Activated T-helper 1 cell treated with anti-CD3 and anti-CD28 coated beads, Interleukin-12 subunit alpha, Interleukin-12 subunit beta, Interleukin-2, Interleukin-4 antibody, amounts not matched to agents 30 ng/mL and 10 ng/mL and 1 ng/mL, durations not matched to agents 14 hours and 24 hours and 36 hours (primary cell): ENCODE measurements at regions not wholly inside any gene's neighbourhood (a gene's known extent, or its start where the extent isn't known, plus 50 kb on each side); places are given as distances from the start of the nearest gene placed in this dataset.

Experiments
- DNase-seq: peaks from one replicate; pipeline ENCODE4 v3.0.0; 2021; ENCODE audit warnings: low spot score
- H3K27ac Mint-ChIP-seq: one replicate; pipeline ENCODE4 v1.8.0; 2021; ENCODE audit warnings: mild to moderate bottlenecking, mixed read lengths
- H3K27me3 Mint-ChIP-seq: one replicate; pipeline ENCODE4 v1.8.0; 2022; ENCODE audit warnings: mild to moderate bottlenecking, moderate library complexity, mixed read lengths; ENCODE audit not compliant: insufficient read depth
- H3K36me3 Mint-ChIP-seq: one replicate; pipeline ENCODE4 v1.8.0; 2021; ENCODE audit warnings: low read depth, mixed read lengths
- H3K4me1 Mint-ChIP-seq: one replicate; pipeline ENCODE4 v1.8.0; 2021; ENCODE audit warnings: low read depth, mixed read lengths
- H3K4me3 Mint-ChIP-seq: one replicate; pipeline ENCODE4 v1.8.0; 2021; ENCODE audit warnings: mild to moderate bottlenecking, moderate library complexity, mixed read lengths
- H3K9me3 Mint-ChIP-seq: one replicate; pipeline ENCODE4 v1.8.0; 2021; ENCODE audit warnings: mixed read lengths
- intact Hi-C: fragments of 100-400 bp; cut with micrococcal nuclease; formaldehyde crosslinking; loops from one replicate; pipeline ENCODE4 v1.15.1; 2024

- no peaks in the 10 kb centered on the region for H3K36me3 Mint-ChIP-seq
- DNase-seq, result no peak
- no peaks in the 10 kb centered on the region for H3K4me1 Mint-ChIP-seq
- no peak overlapping the region for H3K4me3 Mint-ChIP-seq
- H3K27ac Mint-ChIP-seq, result no peak overlapping the region
- H3K9me3 Mint-ChIP-seq, result no peaks in the 10 kb centered on the region
- intact Hi-C loops, result no loop called here
- peaks cover 47% of the 10 kb centered on the region for H3K27me3 Mint-ChIP-seq
Observed at GRCh38 chr10:4371691-4372295, 454.2 kb upstream of the AKR1E2 start.

DNA sequence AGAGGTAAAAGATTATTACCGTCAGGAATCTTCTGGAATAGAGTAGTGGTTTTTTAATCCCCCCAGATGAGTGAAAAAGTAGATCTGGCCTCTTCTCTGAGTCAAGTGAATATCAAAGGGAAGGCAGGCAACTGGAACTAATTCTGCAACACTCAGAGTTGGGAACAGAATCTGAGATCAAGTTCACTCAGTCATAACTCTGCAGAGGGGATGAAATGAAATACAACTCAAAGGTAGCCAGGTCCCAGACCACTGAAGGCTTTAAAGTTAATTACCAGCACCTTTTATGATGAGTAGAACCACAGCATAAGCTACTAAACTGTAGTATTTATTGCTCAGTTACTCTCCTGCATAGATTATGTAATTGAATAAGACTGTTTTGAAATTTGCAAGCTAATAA lies 455.6 kb upstream of the AKR1E2 start:
- no peak for DNase-seq
- no peaks in the 10 kb centered on the region for H3K4me1 Mint-ChIP-seq
- H3K4me3 Mint-ChIP-seq, result no peak overlapping the region
- H3K36me3 Mint-ChIP-seq, result no peaks in the 10 kb centered on the region
- intact Hi-C loops, result no loop called here
- peaks cover 42% of the 10 kb centered on the region for H3K27me3 Mint-ChIP-seq
- no peak overlapping the region for H3K27ac Mint-ChIP-seq
- no peaks in the 10 kb centered on the region for H3K9me3 Mint-ChIP-seq

DNA sequence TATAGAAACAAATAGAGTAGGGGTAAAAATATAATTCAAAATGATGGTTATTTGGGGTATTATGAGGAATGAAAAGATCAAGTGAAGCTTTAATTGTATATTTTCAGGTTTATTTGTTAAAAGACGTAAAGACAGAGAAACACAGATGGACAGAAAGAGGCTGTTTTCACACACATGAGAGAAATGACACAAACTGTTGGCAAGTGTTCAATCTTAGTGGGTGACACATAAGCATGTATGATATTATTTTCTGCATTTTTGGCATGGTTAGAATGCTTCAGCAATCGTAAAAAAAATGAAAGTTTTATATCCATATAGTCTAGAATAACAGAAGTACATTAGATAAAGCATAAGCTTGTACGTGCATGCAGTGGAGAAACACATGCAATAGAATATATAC lies 464.4 kb upstream of the AKR1E2 start:
- H3K36me3 Mint-ChIP-seq, result no peaks in the 10 kb centered on the region
- H3K9me3 Mint-ChIP-seq, result no peaks in the 10 kb centered on the region
- no peak overlapping the region for H3K4me3 Mint-ChIP-seq
- no peak for DNase-seq
- intact Hi-C loops, result no loop called here
- H3K27me3 Mint-ChIP-seq, result peaks cover 26% of the 10 kb centered on the region
- H3K4me1 Mint-ChIP-seq, result no peaks in the 10 kb centered on the region
- no peak overlapping the region for H3K27ac Mint-ChIP-seq

DNA sequence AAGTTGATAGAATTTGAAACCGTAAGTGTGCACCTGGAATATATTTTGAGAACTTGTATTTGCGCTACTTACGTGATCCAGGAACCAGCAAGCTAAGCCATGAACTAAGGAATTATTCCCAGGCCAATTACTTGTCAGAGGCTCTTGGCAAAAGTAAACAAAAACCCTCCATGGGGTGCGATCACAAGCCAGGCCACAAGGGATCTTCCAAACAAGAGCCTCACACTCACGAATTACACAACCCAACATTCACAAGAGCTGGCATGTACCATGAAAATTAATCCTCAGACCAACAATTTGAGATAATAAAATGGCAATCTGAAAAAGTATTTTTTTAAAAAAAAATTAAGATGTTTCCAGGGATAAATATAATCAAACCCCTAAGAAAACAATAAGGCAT lies 467.0 kb upstream of the AKR1E2 start:
- Mint-ChIP-seq H3K9me3 (no peaks in the 10 kb centered on the region), H3K27me3 (peaks cover 25% of the 10 kb centered on the region), H3K4me1 (peaks cover under 1% of the 10 kb centered on the region), H3K27ac (no peak overlapping the region), H3K4me3 (no peak overlapping the region), H3K36me3 (no peaks in the 10 kb centered on the region)
- DNase-seq, result no peak
- intact Hi-C loops, result no loop called here

DNA sequence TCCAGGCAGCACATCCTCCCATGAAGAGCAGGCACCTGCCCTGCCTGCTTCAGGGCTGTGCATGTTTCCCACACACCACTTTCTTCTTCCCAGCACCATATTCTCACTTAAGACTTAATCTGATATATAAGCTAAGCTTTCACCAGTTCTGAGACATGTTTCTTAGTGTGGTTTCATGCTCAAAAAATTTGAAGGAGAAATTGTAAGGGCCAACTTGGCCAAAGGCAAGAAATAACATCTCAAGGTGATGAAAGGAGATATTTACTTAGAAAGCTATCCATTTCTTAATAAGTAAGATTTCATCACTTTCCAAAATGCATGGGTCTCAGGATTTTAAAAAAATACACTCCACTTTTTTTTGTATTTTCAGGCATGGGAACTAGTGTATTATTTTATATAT lies 468.1 kb upstream of the AKR1E2 start:
- H3K4me3 Mint-ChIP-seq, result no peak overlapping the region
- H3K27ac Mint-ChIP-seq, result no peak overlapping the region
- intact Hi-C loops, result no loop called here
- peaks cover 5% of the 10 kb centered on the region for H3K4me1 Mint-ChIP-seq
- DNase-seq, result no peak
- no peaks in the 10 kb centered on the region for H3K9me3 Mint-ChIP-seq
- H3K36me3 Mint-ChIP-seq, result no peaks in the 10 kb centered on the region
- H3K27me3 Mint-ChIP-seq, result peaks cover 22% of the 10 kb centered on the region

GRCh38 chr10:4355350-4355749 lies 470.7 kb upstream of the AKR1E2 start:
- peaks cover 9% of the 10 kb centered on the region for H3K4me1 Mint-ChIP-seq
- H3K9me3 Mint-ChIP-seq, result no peaks in the 10 kb centered on the region
- peaks cover 11% of the 10 kb centered on the region for H3K27me3 Mint-ChIP-seq
- no peak overlapping the region for H3K27ac Mint-ChIP-seq
- no peak overlapping the region for H3K4me3 Mint-ChIP-seq
- intact Hi-C loops, result no loop called here
- no peak for DNase-seq
- H3K36me3 Mint-ChIP-seq, result no peaks in the 10 kb centered on the region

GRCh38 chr10:4354382-4354812 lies 471.6 kb upstream of the AKR1E2 start:
- no peaks in the 10 kb centered on the region for H3K9me3 Mint-ChIP-seq
- no peaks in the 10 kb centered on the region for H3K36me3 Mint-ChIP-seq
- intact Hi-C loops, result no loop called here
- peaks cover 9% of the 10 kb centered on the region for H3K4me1 Mint-ChIP-seq
- H3K27me3 Mint-ChIP-seq, result peaks cover 11% of the 10 kb centered on the region
- no peak for DNase-seq
- H3K4me3 Mint-ChIP-seq, result no peak overlapping the region
- H3K27ac Mint-ChIP-seq, result no peak overlapping the region

DNA sequence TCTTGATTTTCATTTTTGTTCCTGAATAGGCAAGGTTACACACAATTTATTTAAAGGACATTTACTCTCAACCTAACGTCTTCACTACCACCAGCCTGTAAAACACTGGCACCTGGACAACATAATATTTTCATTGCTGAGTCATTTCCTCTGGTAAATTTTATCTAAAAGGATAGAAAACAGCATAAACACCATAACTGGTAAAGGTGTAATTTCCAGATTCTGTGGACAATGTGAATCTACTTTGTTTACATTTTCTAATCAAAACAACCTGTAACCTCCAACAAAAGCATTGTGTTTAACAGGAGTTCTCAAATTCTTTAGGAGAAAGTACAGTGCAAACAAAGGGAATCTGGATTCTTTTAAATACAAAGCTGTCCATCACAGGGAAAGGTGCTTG lies 472.0 kb upstream of the AKR1E2 start:
- no peak for DNase-seq
- no peak overlapping the region for H3K4me3 Mint-ChIP-seq
- H3K9me3 Mint-ChIP-seq, result no peaks in the 10 kb centered on the region
- no peaks in the 10 kb centered on the region for H3K36me3 Mint-ChIP-seq
- peaks cover 9% of the 10 kb centered on the region for H3K4me1 Mint-ChIP-seq
- peaks cover 11% of the 10 kb centered on the region for H3K27me3 Mint-ChIP-seq
- H3K27ac Mint-ChIP-seq, result no peak overlapping the region
- intact Hi-C loops, result no loop called here

DNA sequence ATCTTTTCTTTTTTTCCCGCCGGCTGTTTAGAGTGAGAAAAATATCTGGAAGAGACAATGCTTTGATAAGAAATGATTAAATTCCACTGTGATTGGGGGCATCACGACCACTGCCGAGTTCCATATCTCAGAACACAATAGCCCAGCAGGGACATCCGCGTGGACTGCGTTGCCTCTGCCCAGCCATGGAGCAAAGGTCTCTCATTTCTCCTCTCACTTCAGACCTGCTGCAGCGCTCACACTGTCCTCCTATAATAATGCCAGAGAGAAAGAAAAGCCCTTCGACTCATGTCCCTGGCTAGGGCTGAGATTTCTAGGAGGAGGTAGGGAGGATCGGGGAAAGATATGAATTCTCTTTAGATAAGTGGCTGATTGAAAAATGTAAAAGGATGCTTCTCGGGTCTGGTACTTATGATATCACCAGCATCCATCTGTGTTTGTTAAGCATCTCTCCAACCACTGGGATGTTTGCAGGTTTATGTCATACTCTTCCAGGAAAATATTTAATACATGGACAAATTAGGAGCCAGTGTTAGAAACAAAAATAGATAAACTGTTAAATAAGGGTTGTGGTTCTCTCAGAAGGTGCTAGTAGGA lies 472.9 kb upstream of the AKR1E2 start:
- H3K9me3 Mint-ChIP-seq, result no peaks in the 10 kb centered on the region
- H3K4me1 Mint-ChIP-seq, result peaks cover 9% of the 10 kb centered on the region
- no peak overlapping the region for H3K4me3 Mint-ChIP-seq
- no peak for DNase-seq
- no peaks in the 10 kb centered on the region for H3K36me3 Mint-ChIP-seq
- peaks cover 11% of the 10 kb centered on the region for H3K27me3 Mint-ChIP-seq
- H3K27ac Mint-ChIP-seq, result no peak overlapping the region
- intact Hi-C loops, result no loop called here

- intact Hi-C loops, result no loop called here
- H3K27me3 Mint-ChIP-seq, result peaks cover 11% of the 10 kb centered on the region
- H3K4me3 Mint-ChIP-seq, result no peak overlapping the region
- peaks cover 9% of the 10 kb centered on the region for H3K4me1 Mint-ChIP-seq
- no peaks in the 10 kb centered on the region for H3K9me3 Mint-ChIP-seq
- no peaks in the 10 kb centered on the region for H3K36me3 Mint-ChIP-seq
- no peak overlapping the region for H3K27ac Mint-ChIP-seq
- no peak for DNase-seq
Observed at GRCh38 chr10:4352414-4352961, 473.5 kb upstream of the AKR1E2 start.

GRCh38 chr10:4351723-4352413 lies 474.1 kb upstream of the AKR1E2 start:
- Mint-ChIP-seq H3K27me3 (peaks cover 8% of the 10 kb centered on the region), H3K4me3 (no peak overlapping the region), H3K27ac (no peak overlapping the region), H3K36me3 (no peaks in the 10 kb centered on the region), H3K4me1 (peaks cover 9% of the 10 kb centered on the region), H3K9me3 (no peaks in the 10 kb centered on the region)
- no peak for DNase-seq
- intact Hi-C loops, result no loop called here

GRCh38 chr10:4347397-4347796 lies 478.6 kb upstream of the AKR1E2 start:
- no peaks in the 10 kb centered on the region for H3K36me3 Mint-ChIP-seq
- no peak overlapping the region for H3K4me3 Mint-ChIP-seq
- intact Hi-C loops, result no loop called here

GRCh38 chr10:4345877-4346646 lies 479.9 kb upstream of the AKR1E2 start:
- Mint-ChIP-seq H3K4me3 (no peak overlapping the region), H3K4me1 (peaks cover 15% of the 10 kb centered on the region), H3K36me3 (no peaks in the 10 kb centered on the region), H3K27ac (no peak overlapping the region), H3K9me3 (peaks cover 6% of the 10 kb centered on the region), H3K27me3 (peaks cover 4% of the 10 kb centered on the region)
- intact Hi-C loops, result loop anchor here (2.0 kb wide), 3 partner anchors 215 to 535 kb away; no protein-coding TSS in a partner anchor
- DNase-seq, result no peak

More at GRCh38 chr10:4347397-4347796, 478.6 kb upstream of the AKR1E2 start:
- Mint-ChIP-seq H3K4me1 (peaks cover 20% of the 10 kb centered on the region), H3K9me3 (no peaks in the 10 kb centered on the region), H3K27ac (no peak overlapping the region), H3K27me3 (peaks cover 7% of the 10 kb centered on the region)
- DNase-seq, result no peak
